SK-N-SH (cell line): ENCODE measurements at regions not wholly inside any gene's neighbourhood (a gene's known extent, or its start where the extent isn't known, plus 50 kb on each side); places are given as distances from the start of the nearest gene placed in this dataset.

Source experiments
- CTCF ChIA-PET: fragments of 300-600, 350-600 bp; formaldehyde crosslinking; extraction: SDS; loops from one replicate; lab custom pipeline; 2021; lab: Yijun Ruan, JAX
- POLR2A ChIA-PET: fragments of 350-600 bp; sonication (Branson Sonifier 250); formaldehyde crosslinking; extraction: SDS; loops from one replicate; lab custom pipeline; 2020; ENCODE audit warnings: antibody characterized with exemption, inconsistent platforms; lab: Yijun Ruan, JAX
- DNase-seq: peaks from one replicate; pipeline ENCODE4 v3.0.0; 2012
- H2AFZ ChIP-seq: fragments of 200-600 bp; sonication (generic); 2 replicates; pipeline ENCODE4 v1.8.1; 2016; ENCODE audit warnings: antibody characterized with exemption, mild to moderate bottlenecking, low read depth
- H3F3A ChIP-seq: fragments of 200-600 bp; sonication (generic); replicated peaks from 2 replicates; pipeline ENCODE3; 2016; ENCODE audit warnings: antibody characterized with exemption, mild to moderate bottlenecking; ENCODE audit not compliant: insufficient read depth
- H3K27ac ChIP-seq, 2 experiments: fragments of 200-500 bp in 1 of 2; fragments of 200-600 bp in 1 of 2; sonication (Bioruptor generic) in 1 of 2; sonication (generic), shearing (Covaris generic) in 1 of 2; 2 replicates each; pipeline versions ENCODE4 v1.5.1 to v1.6.1; 2014 to 2016; ENCODE audit warnings: low read depth in 2 of 2, inconsistent platforms in 1 of 2, low read length in 1 of 2, mild to moderate bottlenecking in 1 of 2, mixed read lengths in 1 of 2
- H3K27me3 ChIP-seq: fragments of 200-600 bp; sonication (generic), shearing (Covaris generic); 2 replicates; pipeline ENCODE4 v1.6.1; 2016; ENCODE audit warnings: mixed run types; ENCODE audit not compliant: insufficient read depth
- H3K36me3 ChIP-seq, 2 experiments: fragments of 200-500 bp in 1 of 2; fragments of 200-600 bp in 1 of 2; sonication (Bioruptor generic) in 1 of 2; sonication (generic) in 1 of 2; replicated peaks in 1 of 2; 2 replicates each; pipeline versions ENCODE3 to v1.5.1; 2014 to 2016; ENCODE audit warnings: low read length in 1 of 2, mild to moderate bottlenecking in 1 of 2; ENCODE audit not compliant: insufficient read depth in 2 of 2, control insufficient read depth in 1 of 2
- H3K4me1 ChIP-seq, 2 experiments: fragments of 200-500 bp in 1 of 2; fragments of 200-600 bp in 1 of 2; sonication (Bioruptor generic) in 1 of 2; sonication (generic), shearing (Covaris generic) in 1 of 2; 2 replicates each; pipeline versions ENCODE4 v1.5.1 to v1.6.1; 2014 to 2016; ENCODE audit warnings: low read depth in 1 of 2, low read length in 1 of 2, mixed run types in 1 of 2; ENCODE audit not compliant: insufficient read depth in 2 of 2, control insufficient read depth in 1 of 2
- H3K4me2 ChIP-seq: fragments of 200-600 bp; sonication (generic), shearing (Covaris generic); 2 replicates; pipeline ENCODE4 v1.6.1; 2017; ENCODE audit warnings: mixed run types
- H3K4me3 ChIP-seq, 2 experiments: fragments of 200-500 bp in 1 of 2; fragments of 200-600 bp in 1 of 2; sonication (Bioruptor generic) in 1 of 2; sonication (generic), shearing (Covaris generic) in 1 of 2; 2 replicates each; pipeline versions ENCODE4 v1.5.1 to v1.8.1; 2014 to 2016; ENCODE audit warnings: low read depth in 2 of 2, inconsistent platforms in 1 of 2, low read length in 1 of 2, mild to moderate bottlenecking in 1 of 2, mixed read lengths in 1 of 2, moderate library complexity in 1 of 2
- H3K79me2 ChIP-seq: fragments of 200-600 bp; sonication (generic); 2 replicates; pipeline ENCODE4 v1.8.1; 2017; ENCODE audit warnings: mild to moderate bottlenecking; ENCODE audit not compliant: insufficient read depth
- H3K9ac ChIP-seq: fragments of 200-600 bp; sonication (generic); 2 replicates; pipeline ENCODE4 v1.6.1; 2017; ENCODE audit warnings: mixed run types
- H3K9me2 ChIP-seq: fragments of 200-600 bp; sonication (generic); 2 replicates; pipeline ENCODE4 v1.6.1; 2017; ENCODE audit warnings: mixed run types
- H3K9me3 ChIP-seq: fragments of 200-600 bp; sonication (generic); 2 replicates; pipeline ENCODE4 v1.6.1; 2017; ENCODE audit warnings: mixed run types, mild to moderate bottlenecking, moderate library complexity
- H4K20me1 ChIP-seq: fragments of 200-600 bp; sonication (generic); 2 replicates; pipeline ENCODE4 v1.6.1; 2017; ENCODE audit warnings: mild to moderate bottlenecking, mixed run types; ENCODE audit not compliant: insufficient read depth
- CHD2 ChIP-seq: fragments of 150-350 bp; IDR thresholded peaks from 2 replicates; pipeline ENCODE4 v1.6.1; 2018; ENCODE audit warnings: low read length; ENCODE audit not compliant: partially characterized antibody
- ELF1 ChIP-seq: IDR thresholded peaks from 2 replicates; pipeline ENCODE4 v1.4.0; 2012
- EZH2phosphoT487 ChIP-seq: fragments of 200-600 bp; sonication (generic); IDR thresholded peaks from 2 replicates; pipeline ENCODE4 v1.6.1; 2017; ENCODE audit warnings: low read depth, mixed run types, mild to moderate bottlenecking, antibody characterized with exemption, moderate library complexity, borderline replicate concordance
- FOSL2 ChIP-seq: IDR thresholded peaks from 2 replicates; pipeline ENCODE4 v1.4.0; 2012; ENCODE audit warnings: low read depth, mild to moderate bottlenecking, moderate library complexity, borderline replicate concordance
- FOXJ3 ChIP-seq: sonication (generic); formaldehyde crosslinking; IDR thresholded peaks from 2 replicates; pipeline ENCODE4 v1.5.1; 2020; ENCODE audit warnings: mild to moderate bottlenecking, missing genetic modification reagents
- GATA2 ChIP-seq: sonication (generic); formaldehyde crosslinking; IDR thresholded peaks from 2 replicates; pipeline ENCODE4 v1.5.0; 2020; ENCODE audit warnings: mild to moderate bottlenecking, missing genetic modification reagents
- JUND ChIP-seq: IDR thresholded peaks from 2 replicates; pipeline ENCODE4 v1.4.0; 2012
- MEF2A ChIP-seq: IDR thresholded peaks from 2 replicates; pipeline ENCODE4 v1.4.0; 2012; ENCODE audit warnings: low read depth, borderline replicate concordance
- MXI1 ChIP-seq: IDR thresholded peaks from 2 replicates; pipeline ENCODE4 v1.6.1; 2012; ENCODE audit warnings: mild to moderate bottlenecking, low read depth, low read length, improper control_type of control experiment
- NFIC ChIP-seq: IDR thresholded peaks from 2 replicates; pipeline ENCODE4 v1.4.0; 2012; ENCODE audit warnings: borderline replicate concordance
- NRF1 ChIP-seq: IDR thresholded peaks from 2 replicates; pipeline ENCODE4 v1.6.1; 2012; ENCODE audit warnings: low read depth, mild to moderate bottlenecking, low read length
- POLR2AphosphoS5 ChIP-seq: IDR thresholded peaks from 2 replicates; pipeline ENCODE4 v1.6.1; 2012; ENCODE audit warnings: low read depth, low read length
- RAD21 ChIP-seq: IDR thresholded peaks from 2 replicates; pipeline ENCODE4 v1.6.1; 2012; ENCODE audit warnings: mild to moderate bottlenecking, low read length
- RFX5 ChIP-seq: IDR thresholded peaks from 2 replicates; pipeline ENCODE4 v1.6.1; 2012; ENCODE audit warnings: mild to moderate bottlenecking, improper control_type of control experiment, low read length
- RXRA ChIP-seq: IDR thresholded peaks from 2 replicates; pipeline ENCODE4 v1.4.0; 2012; ENCODE audit warnings: low read depth, mild to moderate bottlenecking, borderline replicate concordance
- SMC3 ChIP-seq: IDR thresholded peaks from 2 replicates; pipeline ENCODE4 v1.6.1; 2012; ENCODE audit warnings: low read depth, low read length, improper control_type of control experiment
- WGBS: methylation state at CpG from one replicate; pipeline ENCODE4 v1.1.6; 2017; ENCODE audit warnings: low lambda C conversion rate; 5-methylcytosine and 5-hydroxymethylcytosine counted together
- TF ChIP-seq, protein P1 (sequence below): fragments of 200-600 bp; sonication (generic); IDR thresholded peaks from 2 replicates; pipeline ENCODE4 v1.6.1; 2017; ENCODE audit warnings: antibody characterized with exemption, mild to moderate bottlenecking, moderate library complexity
- TF ChIP-seq, protein P2 (sequence below): IDR thresholded peaks from 2 replicates; pipeline ENCODE4 v1.4.0; 2012; ENCODE audit warnings: low read depth
- TF ChIP-seq, protein P3 (sequence below): fragments of 150-350 bp; IDR thresholded peaks from 2 replicates; pipeline ENCODE4 v1.6.1; 2016; ENCODE audit warnings: mild to moderate bottlenecking, low read depth, low read length
- TF ChIP-seq, protein P4 (sequence below): IDR thresholded peaks from 2 replicates; pipeline ENCODE4 v1.4.0; 2012; ENCODE audit warnings: low read depth, borderline replicate concordance
- TF ChIP-seq, protein P5 (sequence below): IDR thresholded peaks from 2 replicates; pipeline ENCODE4 v1.6.1; 2012; ENCODE audit warnings: mild to moderate bottlenecking, low read depth, low read length, moderate library complexity

DNA sequence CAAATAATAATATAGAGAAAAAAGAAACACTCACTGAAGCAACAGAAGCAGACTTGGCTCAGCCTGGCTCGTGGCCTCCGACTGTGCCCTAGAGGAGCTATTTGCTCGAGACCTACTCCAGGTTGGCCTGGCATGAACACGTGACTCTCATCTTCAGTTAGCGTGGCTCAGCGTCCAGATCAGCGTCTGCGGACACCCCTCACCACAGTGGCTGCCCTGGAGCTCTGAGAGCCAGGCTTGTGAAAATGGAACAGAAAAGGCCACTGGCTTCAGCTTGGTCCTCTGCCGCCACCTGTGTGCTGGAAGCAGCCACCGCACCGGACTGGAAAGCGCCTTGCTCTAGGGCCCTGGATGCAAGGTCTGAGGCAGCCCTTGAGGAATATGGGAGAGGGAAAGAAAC lies 1184.0 kb upstream of the GYPC start:
- Histone ChIP-seq H3K27ac (no peak overlapping the region), H3K4me3 (peak overlapping the region in 1 of 2 experiments; percentile 32; a peak in 1 of 4 replicates), H3K4me1 (no peaks in the 10 kb centered on the region; a peak in 1 of 4 replicates), H2AFZ (no peak overlapping the region), H3K36me3 (no peaks in the 10 kb centered on the region), H3K9me2 (no peaks in the 10 kb centered on the region), H3K9me3 (no peaks in the 10 kb centered on the region), H3K79me2 (no peaks in the 10 kb centered on the region), H4K20me1 (no peaks in the 10 kb centered on the region), H3K4me2 (no peak overlapping the region), H3F3A (no peaks in the 10 kb centered on the region), H3K9ac (no peak overlapping the region), H3K27me3 (no peaks in the 10 kb centered on the region)
- ChIA-PET CTCF (no interaction called here), POLR2A (no interaction called here)
- WGBS = 16% methylated on average over 12 of the region's 12 CpGs
- peak; percentile 27 for DNase-seq
- TF ChIP-seq FOXJ3 (CRISPR knock-in tag) (no peak), SMC3 (no peak), RAD21 (peak; percentile 58)
- TF ChIP-seq, protein P1, sequence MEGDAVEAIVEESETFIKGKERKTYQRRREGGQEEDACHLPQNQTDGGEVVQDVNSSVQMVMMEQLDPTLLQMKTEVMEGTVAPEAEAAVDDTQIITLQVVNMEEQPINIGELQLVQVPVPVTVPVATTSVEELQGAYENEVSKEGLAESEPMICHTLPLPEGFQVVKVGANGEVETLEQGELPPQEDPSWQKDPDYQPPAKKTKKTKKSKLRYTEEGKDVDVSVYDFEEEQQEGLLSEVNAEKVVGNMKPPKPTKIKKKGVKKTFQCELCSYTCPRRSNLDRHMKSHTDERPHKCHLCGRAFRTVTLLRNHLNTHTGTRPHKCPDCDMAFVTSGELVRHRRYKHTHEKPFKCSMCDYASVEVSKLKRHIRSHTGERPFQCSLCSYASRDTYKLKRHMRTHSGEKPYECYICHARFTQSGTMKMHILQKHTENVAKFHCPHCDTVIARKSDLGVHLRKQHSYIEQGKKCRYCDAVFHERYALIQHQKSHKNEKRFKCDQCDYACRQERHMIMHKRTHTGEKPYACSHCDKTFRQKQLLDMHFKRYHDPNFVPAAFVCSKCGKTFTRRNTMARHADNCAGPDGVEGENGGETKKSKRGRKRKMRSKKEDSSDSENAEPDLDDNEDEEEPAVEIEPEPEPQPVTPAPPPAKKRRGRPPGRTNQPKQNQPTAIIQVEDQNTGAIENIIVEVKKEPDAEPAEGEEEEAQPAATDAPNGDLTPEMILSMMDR = peak; percentile 40
- TF ChIP-seq, protein P2, sequence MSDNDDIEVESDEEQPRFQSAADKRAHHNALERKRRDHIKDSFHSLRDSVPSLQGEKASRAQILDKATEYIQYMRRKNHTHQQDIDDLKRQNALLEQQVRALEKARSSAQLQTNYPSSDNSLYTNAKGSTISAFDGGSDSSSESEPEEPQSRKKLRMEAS = no peak

DNA sequence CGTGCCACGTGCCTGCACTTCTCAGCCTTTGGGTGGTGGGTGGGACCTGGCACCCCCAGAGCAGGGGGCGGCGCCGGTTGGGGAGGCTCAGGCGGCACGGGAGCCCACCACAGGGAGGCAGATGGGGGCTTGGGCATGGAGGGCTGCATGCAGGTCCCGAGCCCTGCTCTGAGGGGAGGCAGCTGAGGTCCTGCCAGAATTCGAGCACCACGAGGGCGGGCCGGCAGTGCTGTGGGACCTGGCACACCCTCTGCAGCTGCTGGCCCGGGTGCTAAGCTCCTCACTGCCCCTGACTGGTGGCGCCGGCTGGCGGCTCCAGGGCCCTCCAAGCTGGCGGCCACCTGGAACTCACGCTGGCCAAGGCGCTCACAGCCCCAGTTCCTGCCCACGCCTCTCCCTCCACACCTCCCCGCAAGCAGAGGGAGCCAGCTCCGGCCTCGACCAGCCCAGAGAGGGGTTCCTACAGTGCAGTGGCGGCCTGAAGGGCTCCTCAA lies 1176.8 kb upstream of the GYPC start:
- Histone ChIP-seq H4K20me1 (no peaks in the 10 kb centered on the region), H3K4me2 (no peak overlapping the region), H2AFZ (no peak overlapping the region), H3K27me3 (no peaks in the 10 kb centered on the region), H3K9ac (no peak overlapping the region), H3F3A (no peaks in the 10 kb centered on the region), H3K4me3 (no peak overlapping the region), H3K27ac (no peak overlapping the region), H3K9me3 (no peaks in the 10 kb centered on the region), H3K9me2 (no peaks in the 10 kb centered on the region), H3K4me1 (no peaks in the 10 kb centered on the region), H3K79me2 (no peaks in the 10 kb centered on the region), H3K36me3 (no peaks in the 10 kb centered on the region)
- CTCF ChIA-PET = no interaction called here
- WGBS = 33% methylated on average over 8 of the region's 24 CpGs
- TF ChIP-seq RFX5 = no peak
- TF ChIP-seq NFIC = no peak
- no peak for TF ChIP-seq ELF1
- no peak for TF ChIP-seq FOSL2
- TF ChIP-seq CHD2 = no peak
- no peak for TF ChIP-seq NRF1
- TF ChIP-seq MEF2A = no peak
- TF ChIP-seq MXI1 = no peak
- TF ChIP-seq, protein P3, sequence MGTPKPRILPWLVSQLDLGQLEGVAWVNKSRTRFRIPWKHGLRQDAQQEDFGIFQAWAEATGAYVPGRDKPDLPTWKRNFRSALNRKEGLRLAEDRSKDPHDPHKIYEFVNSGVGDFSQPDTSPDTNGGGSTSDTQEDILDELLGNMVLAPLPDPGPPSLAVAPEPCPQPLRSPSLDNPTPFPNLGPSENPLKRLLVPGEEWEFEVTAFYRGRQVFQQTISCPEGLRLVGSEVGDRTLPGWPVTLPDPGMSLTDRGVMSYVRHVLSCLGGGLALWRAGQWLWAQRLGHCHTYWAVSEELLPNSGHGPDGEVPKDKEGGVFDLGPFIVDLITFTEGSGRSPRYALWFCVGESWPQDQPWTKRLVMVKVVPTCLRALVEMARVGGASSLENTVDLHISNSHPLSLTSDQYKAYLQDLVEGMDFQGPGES = no peak
- TF ChIP-seq, protein P4, sequence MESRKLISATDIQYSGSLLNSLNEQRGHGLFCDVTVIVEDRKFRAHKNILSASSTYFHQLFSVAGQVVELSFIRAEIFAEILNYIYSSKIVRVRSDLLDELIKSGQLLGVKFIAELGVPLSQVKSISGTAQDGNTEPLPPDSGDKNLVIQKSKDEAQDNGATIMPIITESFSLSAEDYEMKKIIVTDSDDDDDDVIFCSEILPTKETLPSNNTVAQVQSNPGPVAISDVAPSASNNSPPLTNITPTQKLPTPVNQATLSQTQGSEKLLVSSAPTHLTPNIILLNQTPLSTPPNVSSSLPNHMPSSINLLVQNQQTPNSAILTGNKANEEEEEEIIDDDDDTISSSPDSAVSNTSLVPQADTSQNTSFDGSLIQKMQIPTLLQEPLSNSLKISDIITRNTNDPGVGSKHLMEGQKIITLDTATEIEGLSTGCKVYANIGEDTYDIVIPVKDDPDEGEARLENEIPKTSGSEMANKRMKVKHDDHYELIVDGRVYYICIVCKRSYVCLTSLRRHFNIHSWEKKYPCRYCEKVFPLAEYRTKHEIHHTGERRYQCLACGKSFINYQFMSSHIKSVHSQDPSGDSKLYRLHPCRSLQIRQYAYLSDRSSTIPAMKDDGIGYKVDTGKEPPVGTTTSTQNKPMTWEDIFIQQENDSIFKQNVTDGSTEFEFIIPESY = no peak
- TF ChIP-seq RXRA = no peak
- TF ChIP-seq GATA2 = no peak
- TF ChIP-seq EZH2phosphoT487 = no peak
- TF ChIP-seq POLR2AphosphoS5 = no peak
- TF ChIP-seq, protein P5, sequence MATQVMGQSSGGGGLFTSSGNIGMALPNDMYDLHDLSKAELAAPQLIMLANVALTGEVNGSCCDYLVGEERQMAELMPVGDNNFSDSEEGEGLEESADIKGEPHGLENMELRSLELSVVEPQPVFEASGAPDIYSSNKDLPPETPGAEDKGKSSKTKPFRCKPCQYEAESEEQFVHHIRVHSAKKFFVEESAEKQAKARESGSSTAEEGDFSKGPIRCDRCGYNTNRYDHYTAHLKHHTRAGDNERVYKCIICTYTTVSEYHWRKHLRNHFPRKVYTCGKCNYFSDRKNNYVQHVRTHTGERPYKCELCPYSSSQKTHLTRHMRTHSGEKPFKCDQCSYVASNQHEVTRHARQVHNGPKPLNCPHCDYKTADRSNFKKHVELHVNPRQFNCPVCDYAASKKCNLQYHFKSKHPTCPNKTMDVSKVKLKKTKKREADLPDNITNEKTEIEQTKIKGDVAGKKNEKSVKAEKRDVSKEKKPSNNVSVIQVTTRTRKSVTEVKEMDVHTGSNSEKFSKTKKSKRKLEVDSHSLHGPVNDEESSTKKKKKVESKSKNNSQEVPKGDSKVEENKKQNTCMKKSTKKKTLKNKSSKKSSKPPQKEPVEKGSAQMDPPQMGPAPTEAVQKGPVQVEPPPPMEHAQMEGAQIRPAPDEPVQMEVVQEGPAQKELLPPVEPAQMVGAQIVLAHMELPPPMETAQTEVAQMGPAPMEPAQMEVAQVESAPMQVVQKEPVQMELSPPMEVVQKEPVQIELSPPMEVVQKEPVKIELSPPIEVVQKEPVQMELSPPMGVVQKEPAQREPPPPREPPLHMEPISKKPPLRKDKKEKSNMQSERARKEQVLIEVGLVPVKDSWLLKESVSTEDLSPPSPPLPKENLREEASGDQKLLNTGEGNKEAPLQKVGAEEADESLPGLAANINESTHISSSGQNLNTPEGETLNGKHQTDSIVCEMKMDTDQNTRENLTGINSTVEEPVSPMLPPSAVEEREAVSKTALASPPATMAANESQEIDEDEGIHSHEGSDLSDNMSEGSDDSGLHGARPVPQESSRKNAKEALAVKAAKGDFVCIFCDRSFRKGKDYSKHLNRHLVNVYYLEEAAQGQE = no peak
- TF ChIP-seq JUND = no peak
- DNase-seq = no peak
- POLR2A ChIA-PET = no interaction called here
